ENCODE measurements at regions not wholly inside any gene's neighbourhood (a gene's known extent, or its start where the extent isn't known, plus 50 kb on each side); places are given as distances from the start of the nearest gene placed in this dataset.

GRCh38 chr1:14010476-14010875, 310.5 kb downstream of the PRDM2 start:
- no peak for DNase-seq (ENCODE audit: low spot score, unreplicated experiment)
- Mint-ChIP-seq H3K27ac (no peak overlapping the region), H3K4me3 (ENCODE audit: low read depth) (no peak overlapping the region), H3K4me1 (ENCODE audit: low read depth) (no peaks in the 10 kb centered on the region), H3K9me3 (ENCODE audit: low read depth) (peaks cover 10% of the 10 kb centered on the region), H3K36me3 (ENCODE audit: insufficient read depth) (no peaks in the 10 kb centered on the region), H3K27me3 (peaks cover 10% of the 10 kb centered on the region)
- TF ChIP-seq, protein P1, sequence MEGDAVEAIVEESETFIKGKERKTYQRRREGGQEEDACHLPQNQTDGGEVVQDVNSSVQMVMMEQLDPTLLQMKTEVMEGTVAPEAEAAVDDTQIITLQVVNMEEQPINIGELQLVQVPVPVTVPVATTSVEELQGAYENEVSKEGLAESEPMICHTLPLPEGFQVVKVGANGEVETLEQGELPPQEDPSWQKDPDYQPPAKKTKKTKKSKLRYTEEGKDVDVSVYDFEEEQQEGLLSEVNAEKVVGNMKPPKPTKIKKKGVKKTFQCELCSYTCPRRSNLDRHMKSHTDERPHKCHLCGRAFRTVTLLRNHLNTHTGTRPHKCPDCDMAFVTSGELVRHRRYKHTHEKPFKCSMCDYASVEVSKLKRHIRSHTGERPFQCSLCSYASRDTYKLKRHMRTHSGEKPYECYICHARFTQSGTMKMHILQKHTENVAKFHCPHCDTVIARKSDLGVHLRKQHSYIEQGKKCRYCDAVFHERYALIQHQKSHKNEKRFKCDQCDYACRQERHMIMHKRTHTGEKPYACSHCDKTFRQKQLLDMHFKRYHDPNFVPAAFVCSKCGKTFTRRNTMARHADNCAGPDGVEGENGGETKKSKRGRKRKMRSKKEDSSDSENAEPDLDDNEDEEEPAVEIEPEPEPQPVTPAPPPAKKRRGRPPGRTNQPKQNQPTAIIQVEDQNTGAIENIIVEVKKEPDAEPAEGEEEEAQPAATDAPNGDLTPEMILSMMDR (IDR thresholded peaks at IDR 0.05; ENCODE audit: unreplicated experiment) = no peak

GRCh38 chr1:14011132-14011531, 311.1 kb downstream of the PRDM2 start:
- no peaks in the 10 kb centered on the region for H3K36me3 Mint-ChIP-seq (ENCODE audit: insufficient read depth)
- no peak for DNase-seq (ENCODE audit: low spot score, unreplicated experiment)
- no peak overlapping the region for H3K27ac Mint-ChIP-seq
- H3K27me3 Mint-ChIP-seq = peaks cover 12% of the 10 kb centered on the region
- H3K9me3 Mint-ChIP-seq (ENCODE audit: low read depth) = peaks cover 10% of the 10 kb centered on the region
- H3K4me3 Mint-ChIP-seq (ENCODE audit: low read depth) = no peak overlapping the region
- H3K4me1 Mint-ChIP-seq (ENCODE audit: low read depth) = no peaks in the 10 kb centered on the region
- TF ChIP-seq, protein P1 (IDR thresholded peaks at IDR 0.05; ENCODE audit: unreplicated experiment) = no peak

- H3K27ac Mint-ChIP-seq = no peak overlapping the region
- H3K36me3 Mint-ChIP-seq (ENCODE audit: insufficient read depth) = no peaks in the 10 kb centered on the region
- peaks cover 13% of the 10 kb centered on the region for H3K27me3 Mint-ChIP-seq
- H3K9me3 Mint-ChIP-seq (ENCODE audit: low read depth) = peaks cover 6% of the 10 kb centered on the region
- H3K4me3 Mint-ChIP-seq (ENCODE audit: low read depth) = no peak overlapping the region
- DNase-seq (ENCODE audit: low spot score, unreplicated experiment) = no peak
- TF ChIP-seq, protein P1 (IDR thresholded peaks at IDR 0.05; ENCODE audit: unreplicated experiment) = no peak
- no peaks in the 10 kb centered on the region for H3K4me1 Mint-ChIP-seq (ENCODE audit: low read depth)
These were observed 311.9 kb downstream of the PRDM2 start for GRCh38 chr1:14011888-14012287.

- Mint-ChIP-seq H3K36me3 (ENCODE audit: insufficient read depth) (no peaks in the 10 kb centered on the region), H3K27me3 (peaks cover 17% of the 10 kb centered on the region)
These were observed 314.9 kb downstream of the PRDM2 start for GRCh38 chr1:14014929-14015328.

GRCh38 chr1:14015917-14016316, 315.9 kb downstream of the PRDM2 start:
- DNase-seq (ENCODE audit: low spot score, unreplicated experiment) = no peak
- no peaks in the 10 kb centered on the region for H3K4me1 Mint-ChIP-seq (ENCODE audit: low read depth)
- TF ChIP-seq, protein P1 (IDR thresholded peaks at IDR 0.05; ENCODE audit: unreplicated experiment) = no peak
- no peak overlapping the region for H3K27ac Mint-ChIP-seq
- no peak overlapping the region for H3K4me3 Mint-ChIP-seq (ENCODE audit: low read depth)
- H3K27me3 Mint-ChIP-seq = peaks cover 17% of the 10 kb centered on the region
- H3K9me3 Mint-ChIP-seq (ENCODE audit: low read depth) = no peaks in the 10 kb centered on the region
- H3K36me3 Mint-ChIP-seq (ENCODE audit: insufficient read depth) = no peaks in the 10 kb centered on the region

More at GRCh38 chr1:14014929-14015328, 314.9 kb downstream of the PRDM2 start:
- DNase-seq (ENCODE audit: low spot score, unreplicated experiment) = no peak
- TF ChIP-seq, protein P1 (IDR thresholded peaks at IDR 0.05; ENCODE audit: unreplicated experiment) = no peak
- no peaks in the 10 kb centered on the region for H3K4me1 Mint-ChIP-seq (ENCODE audit: low read depth)
- H3K9me3 Mint-ChIP-seq (ENCODE audit: low read depth) = no peaks in the 10 kb centered on the region
- no peak overlapping the region for H3K4me3 Mint-ChIP-seq (ENCODE audit: low read depth)
- no peak overlapping the region for H3K27ac Mint-ChIP-seq
